Right lobe of liver (tissue), 4 donors: ENCODE measurements at regions not wholly inside any gene's neighbourhood (a gene's known extent, or its start where the extent isn't known, plus 50 kb on each side); places are given as distances from the start of the nearest gene placed in this dataset.

Experiments used
- POLR2A ChIP-seq: fragments of 450-650 bp; IDR thresholded peaks from one replicate; pipeline ENCODE4 v1.6.1; 2017; ENCODE audit warnings: antibody characterized with exemption, mild to moderate bottlenecking
- TF ChIP-seq, protein P1 (sequence below), 4 donors: fragments of 200-600 bp in 3 of 4; fragments of 450-650 bp in 1 of 4; IDR thresholded peaks; one replicate each; pipeline versions ENCODE4 v1.5.1 to v1.8.0; 2016 to 2022; ENCODE audit warnings: antibody characterized with exemption in 4 of 4, mild to moderate bottlenecking in 2 of 4
- donor health status: DM: no; HTN: no; CAD: no.
- donor health status: DM: no; HTN: no; CAD: no.
- donor health status: DM: no; HTN: yes; CAD: no.

DNA sequence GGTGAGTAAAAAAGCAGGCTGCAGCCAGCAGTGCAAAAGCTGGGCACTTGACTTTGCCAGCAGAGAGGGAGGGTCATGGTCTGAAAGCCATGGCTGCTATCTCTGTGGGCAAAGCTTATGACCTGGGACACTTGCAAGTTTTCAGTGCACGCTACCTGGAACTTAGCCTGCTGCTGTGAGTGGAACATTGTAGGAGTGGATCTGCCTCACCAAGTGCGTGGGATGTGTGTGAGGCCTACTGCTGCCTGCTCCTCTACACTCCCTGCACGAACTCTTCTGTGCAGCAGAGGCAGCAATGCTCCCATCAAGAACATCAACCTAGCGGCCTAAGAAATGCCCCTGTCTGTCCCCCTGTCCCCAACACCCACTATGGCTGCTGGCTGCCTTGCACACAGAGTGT, 344.1 kb upstream of the REG3G start:
- TF ChIP-seq, protein P1, sequence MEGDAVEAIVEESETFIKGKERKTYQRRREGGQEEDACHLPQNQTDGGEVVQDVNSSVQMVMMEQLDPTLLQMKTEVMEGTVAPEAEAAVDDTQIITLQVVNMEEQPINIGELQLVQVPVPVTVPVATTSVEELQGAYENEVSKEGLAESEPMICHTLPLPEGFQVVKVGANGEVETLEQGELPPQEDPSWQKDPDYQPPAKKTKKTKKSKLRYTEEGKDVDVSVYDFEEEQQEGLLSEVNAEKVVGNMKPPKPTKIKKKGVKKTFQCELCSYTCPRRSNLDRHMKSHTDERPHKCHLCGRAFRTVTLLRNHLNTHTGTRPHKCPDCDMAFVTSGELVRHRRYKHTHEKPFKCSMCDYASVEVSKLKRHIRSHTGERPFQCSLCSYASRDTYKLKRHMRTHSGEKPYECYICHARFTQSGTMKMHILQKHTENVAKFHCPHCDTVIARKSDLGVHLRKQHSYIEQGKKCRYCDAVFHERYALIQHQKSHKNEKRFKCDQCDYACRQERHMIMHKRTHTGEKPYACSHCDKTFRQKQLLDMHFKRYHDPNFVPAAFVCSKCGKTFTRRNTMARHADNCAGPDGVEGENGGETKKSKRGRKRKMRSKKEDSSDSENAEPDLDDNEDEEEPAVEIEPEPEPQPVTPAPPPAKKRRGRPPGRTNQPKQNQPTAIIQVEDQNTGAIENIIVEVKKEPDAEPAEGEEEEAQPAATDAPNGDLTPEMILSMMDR (IDR thresholded peaks at IDR 0.05), result no peak
- no peak for TF ChIP-seq POLR2A
